HG02852 (cell line): ENCODE measurements at regions not wholly inside any gene's neighbourhood (a gene's known extent, or its start where the extent isn't known, plus 50 kb on each side); places are given as distances from the start of the nearest gene placed in this dataset.

ENCODE experiments used
- ATAC-seq: cut with Tn5 transposase; IDR thresholded peaks from one replicate; pipeline ENCODE4 v1.9.1; 2021; ENCODE audit warnings: mild to moderate bottlenecking, moderate library complexity; ENCODE audit not compliant: unreplicated experiment

DNA sequence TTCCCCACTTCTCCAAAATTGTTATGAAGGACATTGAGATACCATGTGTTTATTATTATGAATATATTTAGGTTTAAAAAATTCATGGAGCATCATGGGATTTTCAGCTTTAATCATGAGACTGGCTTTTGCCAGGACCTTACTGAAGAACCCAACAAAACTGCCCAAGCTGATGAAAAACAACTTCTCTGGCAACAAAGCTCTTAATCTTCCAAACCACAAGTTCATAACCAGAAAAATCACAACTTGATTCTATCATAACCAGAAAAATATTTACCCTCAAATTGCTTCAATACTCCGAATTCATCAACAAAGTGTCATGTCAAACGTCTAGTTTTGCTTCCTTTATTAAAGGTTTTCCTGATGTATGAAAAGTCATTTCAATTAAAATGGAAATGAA, 971.8 kb upstream of the ACVR2A start:
- ATAC-seq, result no peak

DNA sequence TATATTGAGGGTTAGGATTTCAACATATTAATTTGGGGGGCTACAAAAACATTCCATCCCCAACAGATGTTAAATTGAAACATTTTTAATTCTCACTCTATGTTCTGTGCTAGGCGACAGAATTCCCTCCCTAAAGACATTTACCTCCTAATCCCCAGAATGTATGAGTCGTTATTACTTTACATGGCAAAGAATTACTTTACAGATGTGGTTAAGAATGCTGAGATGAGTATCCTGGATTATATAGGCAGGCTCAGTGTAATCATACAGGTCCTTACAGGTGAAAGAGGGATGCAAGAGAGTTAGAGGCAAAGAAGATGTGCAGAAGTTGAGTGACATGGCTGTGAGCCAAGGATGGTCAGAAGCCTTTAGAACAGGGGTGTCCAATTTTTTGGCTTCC, 974.1 kb upstream of the ACVR2A start:
- no peak for ATAC-seq

DNA sequence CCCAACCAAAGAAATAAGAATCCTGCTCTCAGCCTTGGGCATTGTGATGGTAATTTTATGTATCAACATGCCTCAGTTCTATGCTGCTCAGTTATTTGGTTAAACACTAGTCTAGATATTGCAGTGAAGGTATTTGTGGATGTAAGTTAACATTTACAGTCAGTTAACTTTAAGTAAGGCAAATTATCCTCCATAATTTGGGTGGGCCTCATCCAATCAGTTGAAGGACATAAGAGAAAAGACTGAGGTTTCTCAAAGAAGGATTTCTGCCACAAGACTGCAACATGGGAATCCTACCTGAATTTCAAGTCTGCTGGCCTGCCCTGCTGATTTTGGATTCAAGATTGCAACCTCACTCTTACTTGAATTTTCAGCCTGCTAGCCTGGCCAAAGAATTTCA, 975.5 kb upstream of the ACVR2A start:
- ATAC-seq, result no peak

DNA sequence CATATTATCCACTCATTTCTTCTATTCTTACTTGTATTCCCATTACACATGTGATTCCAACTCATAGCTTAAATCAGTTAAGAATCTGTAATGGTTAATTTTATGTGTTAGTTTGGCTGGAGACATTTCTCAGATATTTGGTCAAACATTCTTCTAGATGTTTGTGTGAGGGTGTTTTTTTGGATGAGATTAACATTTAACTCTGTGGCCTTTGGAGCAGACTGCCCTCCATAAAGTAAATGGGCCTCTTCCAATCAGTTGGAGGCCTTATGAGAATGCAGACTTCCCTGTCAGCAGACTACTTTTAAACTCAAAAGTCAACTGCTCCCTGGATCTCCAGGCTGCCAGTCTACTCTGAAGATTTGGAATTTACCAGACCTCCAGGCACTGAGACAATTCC, 976.8 kb upstream of the ACVR2A start:
- no peak for ATAC-seq

DNA sequence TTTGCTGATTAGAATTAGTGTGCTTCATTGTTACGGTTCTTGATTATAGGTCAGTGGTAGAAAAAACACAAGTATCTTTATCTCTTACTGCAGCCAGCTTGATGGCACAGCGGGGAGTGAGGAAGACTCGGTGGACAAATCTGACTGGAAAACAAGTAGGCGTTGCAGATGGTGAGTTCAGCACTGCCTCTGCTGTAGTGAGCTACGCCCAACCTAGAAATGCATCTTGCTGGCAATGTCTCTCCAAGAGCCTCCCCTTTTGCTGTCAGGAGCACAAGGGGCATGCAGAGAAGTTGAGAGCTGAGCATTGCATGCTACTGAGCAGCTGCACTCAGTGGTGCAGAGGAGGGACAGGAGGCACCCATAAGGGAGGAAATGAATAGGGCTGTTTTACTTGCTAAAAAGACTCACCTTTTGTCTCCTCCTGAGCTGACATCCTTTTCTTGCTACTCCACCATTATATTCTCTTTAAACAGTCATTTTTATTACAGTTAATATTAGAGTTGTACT, 977.3 kb upstream of the ACVR2A start:
- ATAC-seq, result no peak

DNA sequence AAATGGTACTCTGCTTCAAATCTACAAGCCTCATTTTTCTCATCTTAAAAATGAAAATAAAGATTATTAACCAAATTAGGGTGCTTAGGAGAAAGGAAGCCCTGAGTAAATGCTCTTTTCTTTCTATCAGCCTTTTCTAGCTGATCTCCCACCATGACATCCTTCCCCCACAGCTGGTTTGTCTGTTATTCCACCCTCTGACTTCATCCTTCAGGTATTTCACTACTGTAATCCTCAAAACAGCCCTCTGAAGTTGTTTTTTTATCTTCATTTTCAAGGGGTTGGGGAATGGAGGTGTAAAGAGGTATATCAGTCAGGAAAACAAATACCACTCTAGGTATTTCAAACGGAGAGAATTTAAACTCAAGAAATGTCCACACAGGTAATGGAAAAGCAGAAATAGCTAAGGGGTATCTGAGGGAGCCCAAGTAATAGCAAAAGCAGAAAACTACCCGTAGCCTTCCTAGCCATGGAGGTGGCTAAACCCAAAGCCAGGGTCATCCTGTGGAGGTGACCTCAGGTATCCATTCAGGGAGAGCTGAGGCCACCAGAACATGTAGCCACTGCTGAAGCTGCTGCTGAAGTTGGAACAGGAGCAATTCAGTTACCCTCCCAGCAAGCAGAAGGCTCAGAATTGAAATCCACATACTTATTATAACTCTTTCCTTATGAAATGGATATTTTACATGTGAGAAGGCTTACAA, 990.9 kb upstream of the ACVR2A start:
- no peak for ATAC-seq

DNA sequence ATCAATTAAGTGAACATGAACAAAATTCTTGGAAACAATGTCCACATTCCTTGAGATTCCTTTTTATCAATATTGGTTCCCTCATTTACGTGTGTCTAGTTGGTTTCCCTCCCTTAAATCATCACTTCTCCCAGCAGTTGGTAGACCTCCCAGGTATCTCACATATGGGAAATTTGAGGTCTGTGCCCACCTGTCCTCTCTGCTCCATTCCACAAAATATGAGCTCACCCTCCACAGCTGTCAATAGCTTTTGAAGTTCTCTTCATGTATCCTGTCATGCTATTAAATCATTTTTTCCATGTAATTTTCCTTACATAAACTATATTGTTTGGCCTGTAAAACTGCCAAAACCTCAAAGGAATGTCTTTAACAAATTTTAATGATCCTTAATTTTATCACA, 992.2 kb upstream of the ACVR2A start:
- no peak for ATAC-seq

DNA sequence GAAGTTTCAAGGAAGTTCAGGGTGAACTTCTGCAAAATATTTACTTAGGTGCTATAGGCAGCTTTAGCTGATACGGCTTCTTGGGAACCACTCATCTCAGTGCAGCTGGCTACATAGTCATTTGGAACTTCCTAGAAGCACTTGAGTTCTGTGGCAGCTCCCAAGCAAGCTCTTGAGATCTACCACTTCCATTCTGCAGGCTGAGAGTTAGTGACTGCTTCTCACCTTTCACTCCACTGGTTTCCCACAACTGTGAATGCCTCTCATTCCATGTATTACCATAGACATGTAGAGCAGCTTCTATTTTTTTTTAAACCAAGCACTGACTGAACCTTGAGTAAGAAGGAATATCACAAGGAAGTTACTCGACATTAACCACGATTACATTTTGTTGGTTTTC, 994.1 kb upstream of the ACVR2A start:
- no peak for ATAC-seq

DNA sequence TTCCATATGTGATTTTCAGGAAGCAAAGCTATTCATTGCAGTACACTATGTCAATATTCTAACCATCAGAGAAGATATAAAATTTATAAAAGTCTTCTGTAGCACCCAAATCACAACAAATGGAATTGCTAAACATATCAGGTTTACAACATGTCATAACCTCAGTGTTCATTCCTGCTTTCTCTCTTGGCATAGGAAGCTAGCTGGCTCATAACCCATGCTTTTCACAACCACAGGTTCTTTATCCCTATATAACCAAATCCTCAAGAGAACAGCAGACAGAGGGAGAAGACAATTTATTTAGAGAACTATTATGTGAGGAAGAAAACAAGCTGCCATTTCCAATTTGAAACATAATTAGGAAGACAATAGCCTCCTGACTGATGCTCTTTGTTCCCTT, 997.0 kb upstream of the ACVR2A start:
- ATAC-seq, result no peak

DNA sequence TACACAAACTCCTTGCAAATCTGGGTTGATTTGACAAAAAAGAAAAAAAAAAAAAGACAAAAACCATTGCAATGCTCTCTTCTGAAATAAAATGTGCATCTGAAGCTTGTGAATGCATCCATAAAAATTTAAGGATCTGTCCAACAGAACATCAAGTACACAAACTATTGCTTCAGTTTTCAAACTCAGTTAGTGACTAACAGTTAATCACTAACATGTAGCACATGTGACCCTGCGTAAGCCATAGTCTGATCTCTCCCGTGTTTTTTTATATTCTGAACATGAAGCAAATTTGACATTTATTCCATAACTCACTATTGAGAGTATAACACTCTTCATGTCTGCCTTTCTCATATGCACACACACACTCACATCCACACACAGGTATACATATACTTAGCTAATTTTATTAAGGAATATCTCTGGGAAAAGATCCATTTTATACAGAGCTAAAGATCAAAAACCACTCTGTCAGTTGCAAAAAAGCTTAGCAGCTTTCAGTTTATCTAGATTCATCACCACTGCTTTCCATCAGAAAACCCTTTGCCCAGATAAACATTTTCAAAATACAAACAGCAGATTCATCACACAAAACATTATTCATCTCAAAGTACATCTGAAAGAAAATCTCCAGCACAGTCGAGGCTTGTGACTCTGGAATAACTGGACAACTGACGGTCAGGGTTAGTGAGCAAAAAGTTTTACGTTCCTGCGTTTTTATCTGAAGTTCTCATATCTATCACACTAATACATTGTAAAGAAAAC, 1000.4 kb upstream of the ACVR2A start:
- ATAC-seq, result no peak

DNA sequence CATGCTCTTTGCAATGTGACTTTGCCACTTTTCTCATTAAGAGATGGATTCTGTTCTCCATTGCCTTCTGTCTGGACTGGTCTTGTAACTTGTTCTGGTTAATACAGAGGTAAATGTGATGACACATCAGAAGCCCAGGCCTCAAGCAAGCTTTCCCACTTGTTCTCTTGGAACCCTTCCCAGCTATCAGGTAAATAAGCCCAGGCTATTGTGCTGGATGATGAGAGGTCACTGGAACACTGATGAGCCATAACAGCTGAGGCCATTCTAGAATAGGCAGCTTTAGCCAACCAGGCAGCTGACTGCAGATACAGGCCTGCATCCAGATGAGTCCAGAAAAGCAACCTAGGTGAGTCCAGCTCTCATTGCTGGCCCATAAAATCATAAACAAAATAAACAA, 1007.0 kb upstream of the ACVR2A start:
- no peak for ATAC-seq

DNA sequence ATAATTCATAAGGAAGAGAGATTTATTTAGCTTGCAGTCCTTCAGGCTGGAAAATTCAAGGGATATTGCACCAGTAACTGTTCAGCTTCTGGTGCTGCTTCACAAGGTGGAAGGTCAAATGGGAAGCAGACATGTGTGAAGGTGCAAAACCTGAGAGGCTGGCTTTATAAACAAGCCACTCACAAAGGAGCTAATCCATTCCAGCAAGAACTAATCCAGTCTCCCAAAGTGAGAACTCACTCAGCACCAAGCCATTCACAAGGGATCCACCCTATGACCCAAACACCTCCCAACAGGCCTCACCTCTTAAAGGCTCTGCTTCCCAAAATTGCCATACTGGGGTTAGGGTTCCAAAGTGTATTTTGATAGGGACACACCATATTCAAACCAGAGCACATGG, 1018.4 kb upstream of the ACVR2A start:
- no peak for ATAC-seq

DNA sequence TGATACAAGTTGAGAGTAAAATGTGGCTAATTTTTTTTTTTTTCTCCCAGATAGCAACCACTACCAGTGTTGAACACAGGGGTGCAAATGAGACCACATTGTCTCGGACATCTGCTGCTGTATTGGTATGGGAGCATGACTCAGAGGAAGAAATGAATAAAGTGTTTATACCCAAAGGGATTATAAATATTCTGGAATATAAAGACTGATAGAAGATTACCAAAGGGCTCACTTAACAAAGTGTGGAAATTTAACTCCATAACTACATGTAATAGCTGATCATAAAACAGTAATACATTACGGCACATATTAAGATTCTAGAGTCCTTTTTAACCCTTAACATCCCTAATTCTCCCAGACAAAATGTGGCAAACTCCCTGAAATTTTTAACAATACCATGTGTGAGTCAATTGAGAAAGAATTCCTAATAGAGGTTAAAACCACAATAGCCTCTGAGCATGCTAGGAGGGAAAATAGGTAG, 1023.0 kb upstream of the ACVR2A start:
- no peak for ATAC-seq

DNA sequence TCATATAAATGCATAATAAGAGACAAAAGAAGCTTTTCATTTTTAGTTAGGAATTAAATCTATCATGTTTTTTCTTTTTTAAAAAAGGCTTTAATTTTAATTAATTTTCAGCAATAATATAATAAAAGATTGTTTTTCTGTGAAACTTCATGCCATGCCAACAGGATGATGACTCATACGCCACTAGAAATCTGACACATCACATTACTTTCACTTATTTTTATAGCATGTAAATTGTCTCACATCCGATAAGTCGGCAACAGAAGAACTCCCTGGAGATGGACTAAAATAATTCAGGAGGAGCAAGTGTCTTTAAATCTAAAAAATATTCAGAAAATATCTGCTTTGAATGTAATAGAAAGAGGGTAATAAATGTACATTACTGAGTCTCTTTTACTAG, 1024.2 kb upstream of the ACVR2A start:
- no peak for ATAC-seq

DNA sequence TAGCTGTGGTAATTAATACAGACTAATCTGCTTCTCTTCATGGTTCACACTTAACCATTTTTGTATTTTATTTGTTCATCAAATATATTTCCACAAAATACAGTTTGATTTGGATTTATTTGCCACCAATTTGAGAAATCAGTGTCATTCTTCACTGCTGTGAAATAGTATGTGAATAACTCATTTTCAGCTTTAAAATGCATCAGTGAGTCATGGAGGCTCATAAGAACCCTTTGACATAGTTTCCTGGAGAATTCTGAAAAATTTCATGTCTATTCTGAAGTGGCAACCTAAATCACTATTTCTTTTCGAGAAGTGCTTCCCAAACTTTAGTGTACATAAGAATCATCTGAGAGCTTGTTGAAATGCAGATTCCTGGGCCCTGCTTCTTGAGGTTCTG, 1026.7 kb upstream of the ACVR2A start:
- ATAC-seq, result no peak

DNA sequence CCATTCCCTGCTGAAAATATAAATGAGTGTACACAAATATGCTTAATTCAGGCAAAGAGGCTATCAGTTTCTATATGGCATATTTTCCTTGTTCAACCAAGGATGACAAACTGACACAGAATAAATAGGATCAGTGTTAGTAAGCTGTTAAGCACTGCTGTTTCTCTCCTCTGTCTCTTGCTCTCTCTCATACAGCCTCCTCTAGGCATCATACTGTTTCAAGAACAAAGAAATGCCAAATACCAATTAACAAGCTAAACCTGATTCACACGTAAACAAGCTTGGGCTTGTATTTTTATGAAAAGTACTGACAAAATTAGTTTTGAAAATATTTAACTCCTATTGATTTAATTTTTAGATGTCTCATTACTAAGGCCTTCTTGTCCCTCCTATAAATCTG, 1027.2 kb upstream of the ACVR2A start:
- ATAC-seq, result no peak

DNA sequence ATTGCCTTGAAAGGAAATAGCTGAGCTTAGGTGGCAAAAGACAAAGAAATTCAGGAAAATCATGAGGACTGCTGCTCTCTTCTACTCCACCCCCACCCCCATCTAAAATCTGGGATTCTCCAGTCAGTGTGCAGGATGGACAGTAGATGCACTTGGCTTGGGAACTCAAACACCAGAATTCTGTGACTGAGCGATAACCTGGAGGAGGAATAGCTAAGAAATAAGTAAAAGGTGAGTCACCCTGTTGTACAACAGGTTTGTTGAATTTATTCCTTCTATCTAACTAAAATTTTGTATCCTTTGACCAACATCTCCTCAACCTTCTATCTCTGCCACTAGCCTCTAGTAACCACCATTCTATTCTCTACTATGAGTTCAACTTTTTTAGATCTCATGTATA, 1029.9 kb upstream of the ACVR2A start:
- no peak for ATAC-seq

DNA sequence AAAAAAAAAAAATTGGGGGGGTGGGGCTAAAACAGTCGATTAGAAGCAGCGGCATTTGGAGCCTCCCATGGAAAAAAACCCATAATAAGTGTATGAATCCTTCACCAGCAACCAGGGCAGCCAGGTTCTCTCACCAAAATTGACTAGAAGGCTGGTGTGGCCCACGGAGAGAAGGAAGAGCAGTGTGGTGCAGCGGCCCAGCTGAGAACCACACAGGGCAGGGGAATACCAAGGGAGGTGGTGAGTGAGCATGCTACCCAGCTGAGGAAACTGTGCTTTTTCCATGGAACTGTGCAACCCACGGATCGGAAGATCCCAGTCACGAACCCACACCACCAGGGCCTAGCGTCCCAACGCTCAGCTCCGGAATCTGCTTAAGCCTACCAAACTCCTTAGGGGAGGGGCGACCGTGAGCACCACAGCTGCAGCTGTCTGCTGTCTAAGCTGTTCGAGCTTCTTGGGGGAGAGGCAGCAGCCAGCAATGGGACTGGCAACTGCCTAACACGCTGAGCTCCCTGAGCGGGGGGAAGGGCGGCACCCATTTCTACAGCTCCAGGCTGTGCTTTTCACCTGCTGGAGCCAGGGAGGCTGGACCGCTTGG, 1037.2 kb upstream of the ACVR2A start:
- ATAC-seq, result no peak

DNA sequence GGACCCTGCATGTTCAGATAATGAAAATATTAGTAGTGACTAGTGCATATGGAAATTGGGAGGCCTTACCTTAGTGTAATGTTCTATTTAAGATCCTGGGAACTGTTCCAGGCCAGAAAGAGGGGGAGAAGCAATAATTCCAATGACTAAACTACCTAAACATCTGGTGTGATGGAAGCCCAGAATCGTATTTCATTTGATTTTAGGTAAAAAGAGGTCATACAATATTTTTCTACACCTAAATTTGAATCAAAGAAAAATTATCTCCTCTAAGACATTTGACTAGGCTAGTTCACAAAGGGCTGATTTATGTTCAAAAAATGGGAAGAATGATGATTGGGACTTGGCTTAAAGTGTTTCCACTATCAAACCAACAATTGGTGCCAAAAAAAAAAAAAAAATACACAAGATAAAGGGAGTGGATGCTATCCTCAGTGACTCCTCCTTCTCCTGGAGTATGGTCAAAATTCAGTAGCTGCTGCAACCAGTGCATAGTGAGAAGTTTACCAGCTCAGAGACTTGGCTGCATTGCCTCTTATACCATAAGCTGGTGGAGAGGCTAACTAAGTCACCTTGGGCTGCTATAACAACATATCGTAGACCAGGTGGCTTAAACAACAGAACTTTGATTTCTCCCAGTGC, 1038.3 kb upstream of the ACVR2A start:
- no peak for ATAC-seq

DNA sequence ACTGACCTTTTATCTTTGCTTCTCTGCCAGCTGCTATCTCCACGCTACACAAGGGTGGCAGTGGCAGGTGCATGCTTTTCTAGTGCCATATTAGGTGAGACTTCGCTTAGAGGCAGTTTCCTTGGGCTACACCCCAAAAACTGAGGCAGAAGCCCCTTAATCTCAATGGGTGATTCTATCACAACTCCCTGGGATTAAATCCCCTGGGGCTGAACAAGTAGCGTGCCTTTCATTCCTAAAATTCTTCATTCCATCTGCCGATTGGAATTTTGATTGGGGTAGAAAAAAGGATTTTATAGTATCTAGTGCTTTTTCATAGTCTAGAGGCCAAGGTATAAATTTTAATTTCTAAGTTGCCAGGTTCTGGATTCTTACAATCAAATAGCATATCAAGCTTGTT, 1040.5 kb upstream of the ACVR2A start:
- ATAC-seq, result no peak

DNA sequence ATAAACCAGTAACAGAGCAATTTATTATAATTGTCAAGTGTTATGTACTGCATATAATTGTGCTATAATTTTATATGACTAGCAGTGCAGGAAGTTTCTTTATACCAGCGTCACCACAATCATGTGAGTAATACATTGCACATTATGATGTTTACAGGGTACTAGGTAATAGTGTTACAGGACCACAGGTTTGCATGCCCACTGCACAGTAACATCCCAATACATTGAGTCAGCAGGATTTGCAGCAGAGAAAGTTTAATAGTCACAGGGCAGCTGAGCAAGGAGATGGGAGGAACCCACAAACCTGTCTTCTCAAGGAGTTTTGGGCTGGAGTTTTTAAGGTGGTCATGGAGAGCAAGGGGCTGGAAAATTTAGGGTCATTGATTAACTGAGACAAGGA, 1042.9 kb upstream of the ACVR2A start:
- no peak for ATAC-seq

DNA sequence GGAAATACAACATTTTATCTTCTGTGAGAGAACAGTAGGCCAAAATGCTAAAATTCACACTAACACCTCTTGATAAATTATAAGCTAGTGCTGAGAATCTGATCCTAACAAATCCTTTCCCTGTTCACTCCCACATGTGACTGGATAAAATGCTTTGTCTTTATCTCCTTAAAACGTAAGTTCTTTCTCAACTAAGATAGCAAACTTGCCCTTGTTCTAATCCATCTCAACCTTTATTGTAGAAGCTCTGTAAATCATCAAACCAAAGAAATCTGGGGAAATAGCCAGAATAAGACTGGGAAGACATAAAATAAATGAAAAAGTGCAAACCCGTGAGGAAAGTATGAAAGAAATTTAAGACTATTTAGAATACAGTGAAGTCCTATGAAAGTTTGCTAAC, 1058.4 kb upstream of the ACVR2A start:
- ATAC-seq, result no peak
